SK-N-MC (cell line): ENCODE measurements at regions not wholly inside any gene's neighbourhood (a gene's known extent, or its start where the extent isn't known, plus 50 kb on each side); places are given as distances from the start of the nearest gene placed in this dataset.

Source experiments
- EZH2 ChIP-seq: fragments of 200-600 bp; sonication (generic); IDR thresholded peaks from one replicate; pipeline ENCODE4 v1.6.1; 2017; ENCODE audit warnings: antibody characterized with exemption
- FOXP2 ChIP-seq: optimal IDR thresholded peaks from 2 replicates; pipeline ENCODE3; 2011; ENCODE audit warnings: mild to moderate bottlenecking, moderate library complexity; ENCODE audit not compliant: insufficient read depth; ENCODE audit errors: extremely low read length, control extremely low read depth

- no peak for TF ChIP-seq EZH2
- no peak for TF ChIP-seq FOXP2
Measured at GRCh38 chr3:71865727-71866126, 80.8 kb upstream of the PROK2 start.
